ENCODE measurements at regions not wholly inside any gene's neighbourhood (a gene's known extent, or its start where the extent isn't known, plus 50 kb on each side); places are given as distances from the start of the nearest gene placed in this dataset.

- no peaks in the 10 kb centered on the region for H3K36me3 Mint-ChIP-seq (ENCODE audit: insufficient read depth)
- H3K4me3 Mint-ChIP-seq (ENCODE audit: low read depth), result no peak overlapping the region
- peaks cover 2% of the 10 kb centered on the region for H3K4me1 Mint-ChIP-seq (ENCODE audit: low read depth)
- H3K27ac Mint-ChIP-seq, result no peak overlapping the region
- TF ChIP-seq CTCF (IDR thresholded peaks at IDR 0.05; ENCODE audit: unreplicated experiment), result no peak
- H3K9me3 Mint-ChIP-seq (ENCODE audit: low read depth), result peaks cover 2% of the 10 kb centered on the region
- peaks cover 3% of the 10 kb centered on the region for H3K27me3 Mint-ChIP-seq
- no peak for DNase-seq (ENCODE audit: low spot score, unreplicated experiment)
These were observed 321.7 kb downstream of the SUCLA2 start for GRCh38 chr13:47679401-47679800.

DNA sequence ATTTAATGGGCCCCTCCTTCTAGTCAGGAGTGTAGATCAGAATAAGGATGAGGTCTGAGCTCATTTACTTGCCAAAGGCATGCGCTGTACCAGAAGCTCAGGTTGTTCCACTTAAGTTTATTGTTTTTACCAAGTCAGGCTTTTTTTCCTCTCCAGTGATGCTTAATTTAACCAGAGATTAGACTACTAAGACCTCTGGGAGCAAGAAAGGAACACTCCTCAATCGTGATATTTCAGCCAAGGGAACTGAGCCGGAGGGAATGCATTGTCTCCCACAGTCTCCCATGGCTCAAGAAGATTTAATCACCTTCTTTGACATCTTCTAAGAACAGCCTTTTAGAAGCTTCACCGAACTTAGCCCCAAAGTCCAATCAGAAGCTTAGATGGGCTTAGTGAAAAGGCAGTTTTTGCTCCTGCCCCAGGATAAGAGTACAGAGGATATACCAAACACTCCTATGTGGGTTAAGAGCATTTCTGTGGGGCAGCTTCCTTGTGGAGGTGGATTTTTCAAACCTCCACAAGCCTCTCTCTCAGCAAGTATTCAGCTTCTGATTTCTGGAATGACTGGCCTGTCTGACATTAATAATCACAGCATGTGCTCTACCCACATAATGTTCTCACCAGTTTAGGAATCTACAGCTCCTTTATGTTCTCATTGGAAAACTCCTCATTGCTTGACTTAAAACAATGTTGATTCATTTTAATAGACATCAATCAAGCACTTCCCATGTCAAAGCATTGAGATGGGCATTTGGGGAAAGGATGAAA is 322.7 kb downstream of the SUCLA2 start:
- Mint-ChIP-seq H3K9me3 (ENCODE audit: low read depth) (no peaks in the 10 kb centered on the region), H3K4me1 (ENCODE audit: low read depth) (peaks cover 2% of the 10 kb centered on the region), H3K27me3 (peaks cover 3% of the 10 kb centered on the region), H3K36me3 (ENCODE audit: insufficient read depth) (no peaks in the 10 kb centered on the region), H3K27ac (no peak overlapping the region), H3K4me3 (ENCODE audit: low read depth) (no peak overlapping the region)
- no peak for DNase-seq (ENCODE audit: low spot score, unreplicated experiment)
- no peak for TF ChIP-seq CTCF (IDR thresholded peaks at IDR 0.05; ENCODE audit: unreplicated experiment)

- H3K4me1 Mint-ChIP-seq (ENCODE audit: low read depth), result peaks cover 2% of the 10 kb centered on the region
- H3K27ac Mint-ChIP-seq, result no peak overlapping the region
- no peak for DNase-seq (ENCODE audit: low spot score, unreplicated experiment)
- no peaks in the 10 kb centered on the region for H3K9me3 Mint-ChIP-seq (ENCODE audit: low read depth)
- no peaks in the 10 kb centered on the region for H3K36me3 Mint-ChIP-seq (ENCODE audit: insufficient read depth)
- H3K27me3 Mint-ChIP-seq, result peaks cover 3% of the 10 kb centered on the region
- no peak for TF ChIP-seq CTCF (IDR thresholded peaks at IDR 0.05; ENCODE audit: unreplicated experiment)
- no peak overlapping the region for H3K4me3 Mint-ChIP-seq (ENCODE audit: low read depth)
These were observed 325.2 kb downstream of the SUCLA2 start for GRCh38 chr13:47675871-47676270.

DNA sequence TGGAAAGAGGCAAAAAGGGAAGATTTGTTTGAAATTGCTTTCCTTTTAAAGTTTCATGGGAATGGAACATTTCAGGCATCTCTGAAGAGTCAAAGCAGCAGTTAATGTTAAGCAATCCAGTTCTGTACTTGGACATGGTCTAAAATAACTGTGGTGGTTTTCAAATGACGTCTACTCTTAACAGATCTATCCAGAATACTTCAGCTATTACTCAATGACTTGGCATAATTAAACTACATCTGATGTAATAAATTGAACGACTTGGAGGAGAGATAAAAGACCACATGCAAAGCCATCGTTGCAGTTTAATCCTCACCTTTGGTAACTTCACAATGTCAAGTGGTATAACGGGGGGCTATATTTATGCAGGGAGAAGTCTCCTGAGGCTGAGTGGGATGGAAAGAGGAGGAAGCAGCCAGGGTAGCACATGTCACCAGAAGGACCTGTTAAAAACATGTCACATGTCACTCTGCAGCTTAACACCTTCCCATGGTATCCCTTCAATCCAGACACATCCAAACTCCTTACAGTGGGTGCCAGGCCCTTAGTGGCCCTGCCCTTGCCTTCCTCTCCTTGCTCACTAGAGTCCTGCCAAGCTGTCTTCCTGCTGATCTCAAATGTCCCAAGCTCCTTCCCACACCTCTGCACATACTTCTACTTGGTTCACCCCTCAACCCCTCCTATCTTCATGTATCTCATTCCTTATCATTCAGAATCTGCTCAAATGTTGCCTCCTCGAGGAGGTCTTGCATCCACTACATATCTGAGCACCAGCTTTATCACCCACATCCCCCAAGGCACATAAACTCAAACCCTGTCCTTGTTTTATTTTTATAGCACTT is 327.8 kb downstream of the SUCLA2 start:
- no peak for TF ChIP-seq CTCF (IDR thresholded peaks at IDR 0.05; ENCODE audit: unreplicated experiment)
- peaks cover 2% of the 10 kb centered on the region for H3K4me1 Mint-ChIP-seq (ENCODE audit: low read depth)
- H3K27me3 Mint-ChIP-seq, result peaks cover 3% of the 10 kb centered on the region
- no peak overlapping the region for H3K4me3 Mint-ChIP-seq (ENCODE audit: low read depth)
- H3K27ac Mint-ChIP-seq, result no peak overlapping the region
- DNase-seq (ENCODE audit: low spot score, unreplicated experiment), result no peak
- no peaks in the 10 kb centered on the region for H3K36me3 Mint-ChIP-seq (ENCODE audit: insufficient read depth)
- H3K9me3 Mint-ChIP-seq (ENCODE audit: low read depth), result no peaks in the 10 kb centered on the region

GRCh38 chr13:47672245-47673008 is 328.6 kb downstream of the SUCLA2 start:
- TF ChIP-seq CTCF (IDR thresholded peaks at IDR 0.05; ENCODE audit: unreplicated experiment), result no peak
- no peaks in the 10 kb centered on the region for H3K36me3 Mint-ChIP-seq (ENCODE audit: insufficient read depth)
- DNase-seq (ENCODE audit: low spot score, unreplicated experiment), result no peak
- no peak overlapping the region for H3K4me3 Mint-ChIP-seq (ENCODE audit: low read depth)
- H3K27me3 Mint-ChIP-seq, result peaks cover 3% of the 10 kb centered on the region
- H3K4me1 Mint-ChIP-seq (ENCODE audit: low read depth), result peaks cover 2% of the 10 kb centered on the region
- H3K9me3 Mint-ChIP-seq (ENCODE audit: low read depth), result peaks cover 3% of the 10 kb centered on the region
- no peak overlapping the region for H3K27ac Mint-ChIP-seq
